ENCODE measurements at regions not wholly inside any gene's neighbourhood (a gene's known extent, or its start where the extent isn't known, plus 50 kb on each side); places are given as distances from the start of the nearest gene placed in this dataset.

GRCh38 chr6:3523271-3523670 lies 66.4 kb upstream of the SLC22A23 start:
- DNase-seq, result no peak

GRCh38 chr6:3522561-3523260 lies 65.9 kb upstream of the SLC22A23 start:
- DNase-seq, result no peak

- DNase-seq, result no peak
Observed at GRCh38 chr6:3520281-3521230, 63.7 kb upstream of the SLC22A23 start.

- peak; percentile 63 for DNase-seq
Observed at GRCh38 chr6:3518356-3519190, 61.7 kb upstream of the SLC22A23 start.

- DNase-seq, result no peak
Observed at GRCh38 chr6:3517350-3517749, 60.5 kb upstream of the SLC22A23 start.

- no peak for DNase-seq
Observed at GRCh38 chr6:3516092-3516491, 59.2 kb upstream of the SLC22A23 start.

- DNase-seq, result no peak
Observed at GRCh38 chr6:3515669-3516068, 58.8 kb upstream of the SLC22A23 start.

GRCh38 chr6:3513416-3513815 lies 56.6 kb upstream of the SLC22A23 start:
- DNase-seq, result no peak

GRCh38 chr6:3512832-3513231 lies 56.0 kb upstream of the SLC22A23 start:
- no peak for DNase-seq

GRCh38 chr6:3510617-3511016 lies 53.8 kb upstream of the SLC22A23 start:
- no peak for DNase-seq

- no peak for DNase-seq
Observed at GRCh38 chr6:3510178-3510577, 53.3 kb upstream of the SLC22A23 start.

GRCh38 chr6:3509336-3509735 lies 52.5 kb upstream of the SLC22A23 start:
- DNase-seq, result no peak

- DNase-seq, result no peak
Observed at GRCh38 chr6:3506751-3507383, 50.0 kb upstream of the SLC22A23 start.
